ENCODE measurements at regions not wholly inside any gene's neighbourhood (a gene's known extent, or its start where the extent isn't known, plus 50 kb on each side); places are given as distances from the start of the nearest gene placed in this dataset.

GRCh38 chr21:15249285-15249993 lies 184.6 kb upstream of the NRIP1 start:
- TF ChIP-seq, protein P1, sequence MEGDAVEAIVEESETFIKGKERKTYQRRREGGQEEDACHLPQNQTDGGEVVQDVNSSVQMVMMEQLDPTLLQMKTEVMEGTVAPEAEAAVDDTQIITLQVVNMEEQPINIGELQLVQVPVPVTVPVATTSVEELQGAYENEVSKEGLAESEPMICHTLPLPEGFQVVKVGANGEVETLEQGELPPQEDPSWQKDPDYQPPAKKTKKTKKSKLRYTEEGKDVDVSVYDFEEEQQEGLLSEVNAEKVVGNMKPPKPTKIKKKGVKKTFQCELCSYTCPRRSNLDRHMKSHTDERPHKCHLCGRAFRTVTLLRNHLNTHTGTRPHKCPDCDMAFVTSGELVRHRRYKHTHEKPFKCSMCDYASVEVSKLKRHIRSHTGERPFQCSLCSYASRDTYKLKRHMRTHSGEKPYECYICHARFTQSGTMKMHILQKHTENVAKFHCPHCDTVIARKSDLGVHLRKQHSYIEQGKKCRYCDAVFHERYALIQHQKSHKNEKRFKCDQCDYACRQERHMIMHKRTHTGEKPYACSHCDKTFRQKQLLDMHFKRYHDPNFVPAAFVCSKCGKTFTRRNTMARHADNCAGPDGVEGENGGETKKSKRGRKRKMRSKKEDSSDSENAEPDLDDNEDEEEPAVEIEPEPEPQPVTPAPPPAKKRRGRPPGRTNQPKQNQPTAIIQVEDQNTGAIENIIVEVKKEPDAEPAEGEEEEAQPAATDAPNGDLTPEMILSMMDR (IDR thresholded peaks at IDR 0.05; ENCODE audit: extremely low read depth, insufficient read depth, missing control alignments), result no peak
- in situ Hi-C loops (cut with MboI; ENCODE audit: low pct_unique_long_range_greater_than_20kb, low sequenced_read_pairs, unreplicated experiment), result no loop called here
- DNase-seq (ENCODE audit: low spot score), result no peak

DNA sequence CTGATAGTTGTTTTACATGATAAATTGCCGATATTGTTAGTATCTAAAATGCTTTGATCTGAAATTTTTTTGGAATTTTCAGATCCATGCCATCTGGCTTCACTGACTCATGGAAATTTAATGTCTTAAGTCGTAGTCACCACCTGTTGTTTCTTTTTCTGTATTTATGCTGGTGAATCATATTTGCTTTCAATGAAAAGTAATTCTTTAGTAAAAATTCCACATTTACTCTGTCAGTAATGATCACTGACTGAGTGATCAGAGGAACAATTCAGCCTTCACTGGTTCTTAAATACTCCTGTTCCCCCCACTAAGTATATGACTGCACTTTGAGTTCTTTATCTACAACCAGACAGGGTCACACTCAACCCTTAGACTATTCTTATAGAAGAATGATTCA lies 185.6 kb upstream of the NRIP1 start:
- in situ Hi-C loops (cut with MboI; ENCODE audit: low pct_unique_long_range_greater_than_20kb, low sequenced_read_pairs, unreplicated experiment), result no loop called here
- TF ChIP-seq, protein P1 (IDR thresholded peaks at IDR 0.05; ENCODE audit: extremely low read depth, insufficient read depth, missing control alignments), result no peak
- DNase-seq (ENCODE audit: low spot score), result no peak

GRCh38 chr21:15252431-15252830 lies 187.6 kb upstream of the NRIP1 start:
- TF ChIP-seq, protein P1 (IDR thresholded peaks at IDR 0.05; ENCODE audit: extremely low read depth, insufficient read depth, missing control alignments), result no peak
- DNase-seq (ENCODE audit: low spot score), result no peak
- in situ Hi-C loops (cut with MboI; ENCODE audit: low pct_unique_long_range_greater_than_20kb, low sequenced_read_pairs, unreplicated experiment), result no loop called here

DNA sequence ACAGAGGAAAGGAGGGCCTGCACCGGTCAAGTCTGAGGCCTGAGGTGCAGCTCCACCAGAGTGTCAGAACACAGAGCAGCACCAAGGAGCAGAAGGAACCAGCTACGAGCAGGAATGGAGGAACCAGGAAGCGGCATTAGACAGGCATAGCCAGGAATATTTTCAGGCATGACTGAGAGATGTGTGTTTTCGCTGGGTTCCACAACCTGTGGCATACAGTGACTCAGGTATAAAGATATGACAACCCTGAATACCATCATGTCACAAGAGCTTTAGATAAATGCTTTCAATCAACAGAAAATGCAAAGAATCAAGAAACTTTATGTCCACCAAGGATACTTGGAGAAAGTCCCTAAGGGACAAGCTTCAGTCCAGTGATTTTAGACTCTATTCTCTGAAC lies 189.3 kb upstream of the NRIP1 start:
- in situ Hi-C loops (cut with MboI; ENCODE audit: low pct_unique_long_range_greater_than_20kb, low sequenced_read_pairs, unreplicated experiment), result no loop called here

GRCh38 chr21:15255261-15255660 lies 190.5 kb upstream of the NRIP1 start:
- in situ Hi-C loops (cut with MboI; ENCODE audit: low pct_unique_long_range_greater_than_20kb, low sequenced_read_pairs, unreplicated experiment), result no loop called here
- TF ChIP-seq, protein P1 (IDR thresholded peaks at IDR 0.05; ENCODE audit: extremely low read depth, insufficient read depth, missing control alignments), result no peak
- no peak for DNase-seq (ENCODE audit: low spot score)

More for the DNA sequence above, 189.3 kb upstream of the NRIP1 start:
- TF ChIP-seq, protein P1 (IDR thresholded peaks at IDR 0.05; ENCODE audit: extremely low read depth, insufficient read depth, missing control alignments), result no peak
- DNase-seq (ENCODE audit: low spot score), result no peak

- TF ChIP-seq, protein P1 (IDR thresholded peaks at IDR 0.05; ENCODE audit: extremely low read depth, insufficient read depth, missing control alignments), result no peak
- in situ Hi-C loops (cut with MboI; ENCODE audit: low pct_unique_long_range_greater_than_20kb, low sequenced_read_pairs, unreplicated experiment), result no loop called here
- DNase-seq (ENCODE audit: low spot score), result no peak
Observed at GRCh38 chr21:15255763-15256162, 191.0 kb upstream of the NRIP1 start.
